GM12878 (cell line): ENCODE measurements at regions not wholly inside any gene's neighbourhood (a gene's known extent, or its start where the extent isn't known, plus 50 kb on each side); places are given as distances from the start of the nearest gene placed in this dataset.

Source experiments
- CTCF ChIP-seq, 3 experiments: IDR thresholded peaks in 2 of 3; conservative IDR thresholded peaks in 1 of 3; 2 replicates each; pipeline ENCODE4 v1.5.1; 2011; ENCODE audit warnings: low read depth in 3 of 3, low read length in 3 of 3, mild to moderate bottlenecking in 3 of 3, control low read depth in 2 of 3, moderate library complexity in 2 of 3, inconsistent platforms in 1 of 3, mixed read lengths in 1 of 3; ENCODE audit not compliant: control insufficient read depth in 2 of 3, insufficient read depth in 1 of 3; ENCODE audit errors: extremely low read depth in 1 of 3
- RELA ChIP-seq: fragments of 450-650 bp; IDR thresholded peaks from 2 replicates; pipeline ENCODE4 v1.8.0; 2014; ENCODE audit warnings: borderline replicate concordance; ENCODE audit not compliant: partially characterized antibody
- SREBF2 ChIP-seq: IDR thresholded peaks from 2 replicates; pipeline ENCODE4 v1.6.1; 2012; ENCODE audit warnings: mild to moderate bottlenecking, low read length

GRCh38 chr5:174798551-174798951 lies 74.2 kb downstream of the MSX2 start:
- no peak for TF ChIP-seq CTCF (IDR thresholded peaks at IDR 0.05 in 2 of 3, conservative IDR thresholded peaks at IDR 0.05 in 1 of 3; ENCODE audit: control insufficient read depth in 2 of 3, extremely low read depth in 1 of 3, insufficient read depth in 1 of 3, low read depth in 3 of 3, low read length in 3 of 3)
- no peak for TF ChIP-seq RELA
- no peak for TF ChIP-seq SREBF2
